Tibial nerve (tissue), 4 donors: ENCODE measurements at regions not wholly inside any gene's neighbourhood (a gene's known extent, or its start where the extent isn't known, plus 50 kb on each side); places are given as distances from the start of the nearest gene placed in this dataset.

ENCODE experiments used
- CTCF ChIP-seq, 5 experiments: fragments of 200-600 bp in 3 of 5; fragments of 450-650 bp in 2 of 5; sonication (generic) in 3 of 5; IDR thresholded peaks; one replicate each; pipeline ENCODE4 v1.5.1; 2016 to 2019; ENCODE audit warnings: antibody characterized with exemption in 5 of 5, mild to moderate bottlenecking in 3 of 5, moderate library complexity in 2 of 5
- EP300 ChIP-seq, 2 donors: sonication (generic); formaldehyde crosslinking; IDR thresholded peaks; one replicate each; pipeline ENCODE4 v1.6.1; 2017; ENCODE audit warnings: antibody characterized with exemption in 2 of 2, mild to moderate bottlenecking in 1 of 2
- POLR2A ChIP-seq, 2 donors: fragments of 450-650 bp; IDR thresholded peaks; one replicate each; pipeline ENCODE4 v1.6.1; 2017; ENCODE audit warnings: antibody characterized with exemption in 2 of 2, mild to moderate bottlenecking in 2 of 2, moderate library complexity in 2 of 2

- no peak for TF ChIP-seq CTCF (IDR thresholded peaks at IDR 0.05)
- no peak for TF ChIP-seq POLR2A (IDR thresholded peaks at IDR 0.05)
- TF ChIP-seq EP300 (IDR thresholded peaks at IDR 0.05), result no peak
Measured at GRCh38 chr9:85213650-85214607, 527.8 kb downstream of the AGTPBP1 start.
